Mesendoderm (in vitro differentiated cells): ENCODE measurements at regions not wholly inside any gene's neighbourhood (a gene's known extent, or its start where the extent isn't known, plus 50 kb on each side); places are given as distances from the start of the nearest gene placed in this dataset.
"Not testable (repeated sequence)": the region's sequence is repeated elsewhere in the genome, so short reads cannot be mapped to it uniquely, and the experiment has no call there.

Source experiments
- DNase-seq: peaks from one replicate; pipeline ENCODE4 v3.0.0; 2013
- H2AK5ac ChIP-seq: 2 replicates; pipeline ENCODE4 v1.6.1; 2013; ENCODE audit warnings: low read length, inconsistent platforms
- H2BK120ac ChIP-seq: 2 replicates; pipeline ENCODE4 v1.6.1; 2013; ENCODE audit warnings: low read depth, mild to moderate bottlenecking, low read length, moderate library complexity, mixed read lengths
- H2BK15ac ChIP-seq: replicated peaks from 2 replicates; pipeline ENCODE4 v1.6.1; 2013; ENCODE audit warnings: low read depth, mild to moderate bottlenecking, moderate library complexity
- H2BK5ac ChIP-seq: 2 replicates; pipeline ENCODE4 v1.6.1; 2013; ENCODE audit warnings: low read length, inconsistent platforms
- H3K18ac ChIP-seq: 2 replicates; pipeline ENCODE4 v1.6.1; 2013; ENCODE audit warnings: mild to moderate bottlenecking, low read length, mixed read lengths
- H3K23ac ChIP-seq: one replicate; pipeline ENCODE4 v1.6.1; 2013; ENCODE audit warnings: low read length
- H3K27ac ChIP-seq: 2 replicates; pipeline ENCODE4 v1.5.1; 2013; ENCODE audit warnings: low read depth, mild to moderate bottlenecking, inconsistent platforms, low read length, moderate library complexity
- H3K27me3 ChIP-seq: 2 replicates; pipeline ENCODE4 v1.6.1; 2013; ENCODE audit warnings: low read length, control low read depth, mild to moderate bottlenecking, inconsistent platforms; ENCODE audit not compliant: insufficient read depth, poor library complexity
- H3K36me3 ChIP-seq: 2 replicates; pipeline ENCODE4 v1.6.1; 2013; ENCODE audit warnings: low read length, inconsistent platforms; ENCODE audit not compliant: control insufficient read depth, insufficient read depth
- H3K4ac ChIP-seq: one replicate; pipeline ENCODE4 v1.6.1; 2013; ENCODE audit warnings: low read depth, mild to moderate bottlenecking, low read length, moderate library complexity
- H3K4me1 ChIP-seq: 2 replicates; pipeline ENCODE4 v1.6.1; 2013; ENCODE audit warnings: low read depth, low read length, inconsistent platforms; ENCODE audit not compliant: control insufficient read depth
- H3K4me2 ChIP-seq: 2 replicates; pipeline ENCODE4 v1.6.1; 2013; ENCODE audit warnings: low read length
- H3K4me3 ChIP-seq: 2 replicates; pipeline ENCODE4 v1.5.1; 2013; ENCODE audit warnings: mild to moderate bottlenecking, low read length
- H3K56ac ChIP-seq: one replicate; pipeline ENCODE4 v1.6.1; 2013; ENCODE audit warnings: low read length
- H3K79me1 ChIP-seq: 2 replicates; pipeline ENCODE4 v1.6.1; 2013; ENCODE audit warnings: low read length, inconsistent platforms
- H3K79me2 ChIP-seq: 2 replicates; pipeline ENCODE4 v1.6.1; 2013; ENCODE audit warnings: mild to moderate bottlenecking, low read length; ENCODE audit not compliant: control insufficient read depth, insufficient read depth
- H3K9ac ChIP-seq: 2 replicates; pipeline ENCODE4 v1.6.1; 2013; ENCODE audit warnings: low read length, inconsistent platforms
- H4K5ac ChIP-seq: one replicate; pipeline ENCODE4 v1.6.1; 2013; ENCODE audit warnings: low read length
- H4K8ac ChIP-seq: one replicate; pipeline ENCODE4 v1.6.1; 2013; ENCODE audit warnings: low read depth, mild to moderate bottlenecking, control low read depth, low read length, moderate library complexity
- WGBS: extraction: QIAGEN DNeasy Blood & Tissue Kit; methylation state at CpG from one replicate; pipeline ENCODE4 v1.1.7; 2013; ENCODE audit warnings: low lambda C conversion rate, missing lambda C conversion rate; ENCODE audit not compliant: insufficient coverage; ENCODE audit errors: extremely low coverage; 5-methylcytosine and 5-hydroxymethylcytosine counted together

DNA sequence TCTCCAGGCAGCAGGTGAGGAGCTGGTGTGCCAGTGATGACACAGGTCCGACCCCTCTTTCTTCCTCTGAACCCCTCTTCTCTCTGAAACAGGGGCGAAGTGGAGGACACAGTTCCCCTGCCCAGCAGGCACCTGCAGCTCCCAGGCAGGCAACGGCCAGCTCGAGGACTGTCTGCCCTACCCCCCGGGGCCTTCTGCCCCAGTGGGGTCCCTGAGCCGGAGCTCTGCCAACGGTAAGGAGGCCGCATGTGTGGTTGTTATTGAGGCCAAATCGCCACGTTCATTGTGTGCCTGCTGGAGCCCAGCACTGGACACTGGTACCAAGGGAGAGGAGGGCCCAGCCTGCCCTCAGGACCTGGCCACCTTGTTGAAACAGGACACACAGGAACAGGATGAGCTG lies 119.3 kb upstream of the MTLN start:
- H3K4me1 ChIP-seq, H3K4me2 ChIP-seq, H2BK5ac ChIP-seq, H3K36me3 ChIP-seq, H4K5ac ChIP-seq, H3K56ac ChIP-seq, DNase-seq, H3K9ac ChIP-seq, H3K18ac ChIP-seq, H2AK5ac ChIP-seq, H3K4me3 ChIP-seq, H3K23ac ChIP-seq, H2BK120ac ChIP-seq, H3K79me1 ChIP-seq, H3K4ac ChIP-seq, H2BK15ac ChIP-seq, H3K27ac ChIP-seq, H4K8ac ChIP-seq, H3K79me2 ChIP-seq, H3K27me3 ChIP-seq: not testable (repeated sequence)
- no CpG with 5 or more reads among the region's 10 CpGs for WGBS

DNA sequence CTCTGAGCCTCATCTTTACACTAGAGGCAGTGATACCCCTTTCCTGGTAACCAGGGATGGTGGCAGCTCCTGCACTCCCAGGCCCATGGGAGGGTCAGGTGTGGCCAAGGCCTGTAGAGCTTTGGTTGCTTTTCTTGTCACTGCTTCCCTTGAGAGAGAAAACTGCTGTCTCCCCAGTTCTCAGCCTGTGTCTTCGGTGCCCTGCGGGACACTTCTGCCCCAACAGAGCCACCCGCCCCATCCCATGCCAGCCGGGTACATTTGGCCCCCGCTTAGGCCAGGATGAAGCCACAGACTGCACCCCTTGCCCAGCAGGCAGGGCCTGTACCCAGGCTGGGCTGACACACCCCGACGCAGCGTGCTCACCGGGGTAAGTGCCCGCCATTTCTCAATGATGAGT lies 117.4 kb upstream of the MTLN start:
- H3K27ac ChIP-seq, H3K79me2 ChIP-seq, H3K4me1 ChIP-seq, DNase-seq, H4K5ac ChIP-seq, H2AK5ac ChIP-seq, H3K56ac ChIP-seq, H3K79me1 ChIP-seq, H3K4me2 ChIP-seq, H2BK120ac ChIP-seq, H2BK15ac ChIP-seq, H3K36me3 ChIP-seq, H3K18ac ChIP-seq, H3K27me3 ChIP-seq, H3K9ac ChIP-seq, H4K8ac ChIP-seq, H2BK5ac ChIP-seq, H3K4ac ChIP-seq, H3K23ac ChIP-seq, H3K4me3 ChIP-seq: not testable (repeated sequence)
- WGBS = no CpG with 5 or more reads among the region's 10 CpGs

- H3K18ac ChIP-seq, H2BK120ac ChIP-seq, H3K9ac ChIP-seq, H2BK15ac ChIP-seq, H3K79me2 ChIP-seq, H4K5ac ChIP-seq, H2AK5ac ChIP-seq, H3K23ac ChIP-seq, DNase-seq, H3K27me3 ChIP-seq, H3K56ac ChIP-seq, H3K36me3 ChIP-seq, H3K4ac ChIP-seq, H4K8ac ChIP-seq, H3K27ac ChIP-seq, H3K79me1 ChIP-seq, H3K4me1 ChIP-seq, H2BK5ac ChIP-seq, H3K4me3 ChIP-seq, H3K4me2 ChIP-seq: not testable (repeated sequence)
- no CpG with 5 or more reads among the region's 7 CpGs for WGBS
Measured at GRCh38 chr2:110329158-110329557, 116.8 kb upstream of the MTLN start.

DNA sequence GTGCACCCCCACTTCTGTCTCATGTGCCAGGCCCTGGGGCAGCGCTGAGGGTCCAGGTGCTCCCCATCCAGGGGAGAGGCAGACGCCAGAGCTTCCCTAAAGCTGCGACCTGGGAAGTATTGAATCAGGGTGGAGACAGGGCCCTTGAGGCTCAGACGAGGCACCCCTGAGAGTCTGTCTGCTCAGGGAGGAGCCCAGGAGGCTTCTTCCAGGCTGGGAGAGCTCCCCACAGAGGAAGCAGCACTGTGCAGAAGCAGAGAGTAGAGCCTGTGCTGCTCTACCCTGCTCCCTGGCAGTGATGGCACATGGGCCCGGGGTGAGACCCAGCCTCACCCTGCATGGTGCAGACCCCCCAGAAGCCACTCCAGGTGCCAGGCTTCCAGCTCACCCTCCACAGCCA lies 116.3 kb upstream of the MTLN start:
- not testable (repeated sequence) for H3K36me3 ChIP-seq, H3K27ac ChIP-seq, H3K56ac ChIP-seq, H2BK120ac ChIP-seq, H3K79me1 ChIP-seq, DNase-seq, H4K8ac ChIP-seq, H4K5ac ChIP-seq, H3K4me2 ChIP-seq, H3K27me3 ChIP-seq, H3K9ac ChIP-seq, H3K23ac ChIP-seq, H2BK15ac ChIP-seq, H2BK5ac ChIP-seq, H2AK5ac ChIP-seq, H3K79me2 ChIP-seq, H3K18ac ChIP-seq, H3K4me1 ChIP-seq, H3K4ac ChIP-seq, H3K4me3 ChIP-seq
- WGBS = no CpG with 5 or more reads among the region's 5 CpGs

DNA sequence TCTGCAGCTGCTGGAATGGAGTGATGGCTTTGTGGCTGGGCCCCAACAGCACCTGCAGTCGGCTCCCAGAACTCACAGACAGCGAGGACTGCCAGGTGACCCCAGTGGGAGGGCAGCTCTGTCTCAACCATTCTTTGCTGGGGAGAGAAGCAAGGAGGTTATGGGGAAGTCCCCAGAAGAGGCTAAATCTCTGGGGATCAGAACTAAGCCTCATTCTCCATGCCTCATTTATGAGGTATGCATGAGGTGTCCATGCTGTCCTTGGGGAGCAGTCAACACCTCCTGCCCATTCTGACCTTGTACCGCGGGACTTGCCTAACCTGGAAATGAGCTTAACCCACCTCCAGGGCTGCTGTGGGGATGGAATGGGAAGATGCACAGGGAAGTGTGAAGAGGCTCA lies 111.5 kb upstream of the MTLN start:
- H2AK5ac ChIP-seq, H3K9ac ChIP-seq, H3K23ac ChIP-seq, H4K5ac ChIP-seq, H3K79me1 ChIP-seq, H3K79me2 ChIP-seq, H2BK120ac ChIP-seq, H3K27ac ChIP-seq, H3K56ac ChIP-seq, H3K18ac ChIP-seq, H2BK15ac ChIP-seq, H2BK5ac ChIP-seq, H3K4ac ChIP-seq, H3K4me3 ChIP-seq, H3K4me1 ChIP-seq, H3K4me2 ChIP-seq, H3K36me3 ChIP-seq, H3K27me3 ChIP-seq, DNase-seq, H4K8ac ChIP-seq: not testable (repeated sequence)
- WGBS = no CpG with 5 or more reads among the region's 4 CpGs

DNA sequence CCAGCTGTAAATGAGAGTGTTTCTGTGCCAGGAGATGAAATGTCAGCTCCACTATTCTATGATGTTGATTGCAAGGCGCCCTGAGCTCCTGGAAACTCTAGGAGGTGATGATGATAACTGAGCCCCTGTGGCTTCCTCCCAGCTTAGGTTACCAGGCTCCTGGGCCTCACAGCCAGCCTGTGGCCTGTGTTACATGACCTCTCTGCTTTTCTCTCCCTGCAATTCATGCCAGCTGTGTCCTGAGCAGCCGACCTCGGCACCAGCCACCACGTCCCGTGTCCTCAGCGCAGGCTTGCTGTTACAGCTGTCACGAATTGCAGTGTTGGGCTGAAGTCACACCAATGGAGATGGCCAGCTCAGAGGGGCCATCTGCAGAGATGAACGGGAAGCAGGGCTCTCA lies 110.2 kb upstream of the MTLN start:
- H4K8ac ChIP-seq, H3K23ac ChIP-seq, H2BK5ac ChIP-seq, H3K4me1 ChIP-seq, H3K79me2 ChIP-seq, H3K4me2 ChIP-seq, H2BK120ac ChIP-seq, H2AK5ac ChIP-seq, H2BK15ac ChIP-seq, H3K4me3 ChIP-seq, H3K4ac ChIP-seq, H3K18ac ChIP-seq, DNase-seq, H3K79me1 ChIP-seq, H3K27me3 ChIP-seq, H4K5ac ChIP-seq, H3K56ac ChIP-seq, H3K36me3 ChIP-seq, H3K9ac ChIP-seq, H3K27ac ChIP-seq: not testable (repeated sequence)
- no CpG with 5 or more reads among the region's 8 CpGs for WGBS
